ENCODE measurements at regions not wholly inside any gene's neighbourhood (a gene's known extent, or its start where the extent isn't known, plus 50 kb on each side); places are given as distances from the start of the nearest gene placed in this dataset.

- in situ Hi-C loops (cut with MboI; ENCODE audit: low sequenced_read_pairs, unreplicated experiment): no loop called here
Observed at GRCh38 chr6:166715065-166715464, 88.0 kb upstream of the RPS6KA2 start.

DNA sequence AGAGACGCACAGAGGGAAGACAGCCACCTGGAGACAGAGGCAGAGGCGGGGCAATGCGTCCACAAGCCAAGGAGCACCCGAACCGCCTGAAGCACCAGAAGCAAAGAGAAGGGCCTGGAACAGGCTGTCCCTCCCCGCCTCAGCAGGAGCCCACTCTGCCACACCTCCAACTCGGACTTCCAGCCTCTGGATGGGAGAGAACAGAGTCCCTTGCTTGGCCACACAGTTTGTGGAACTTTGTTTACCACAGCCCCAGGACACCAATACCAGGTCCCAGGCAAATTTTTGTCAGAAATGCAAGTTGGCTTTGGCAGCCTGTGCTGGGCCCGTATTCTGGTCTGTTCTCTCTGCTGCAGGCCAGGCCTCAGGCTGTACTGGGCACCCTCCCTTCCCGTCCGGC lies 87.5 kb upstream of the RPS6KA2 start:
- in situ Hi-C loops (cut with MboI; ENCODE audit: low sequenced_read_pairs, unreplicated experiment): no loop called here
- TF ChIP-seq, protein P1, sequence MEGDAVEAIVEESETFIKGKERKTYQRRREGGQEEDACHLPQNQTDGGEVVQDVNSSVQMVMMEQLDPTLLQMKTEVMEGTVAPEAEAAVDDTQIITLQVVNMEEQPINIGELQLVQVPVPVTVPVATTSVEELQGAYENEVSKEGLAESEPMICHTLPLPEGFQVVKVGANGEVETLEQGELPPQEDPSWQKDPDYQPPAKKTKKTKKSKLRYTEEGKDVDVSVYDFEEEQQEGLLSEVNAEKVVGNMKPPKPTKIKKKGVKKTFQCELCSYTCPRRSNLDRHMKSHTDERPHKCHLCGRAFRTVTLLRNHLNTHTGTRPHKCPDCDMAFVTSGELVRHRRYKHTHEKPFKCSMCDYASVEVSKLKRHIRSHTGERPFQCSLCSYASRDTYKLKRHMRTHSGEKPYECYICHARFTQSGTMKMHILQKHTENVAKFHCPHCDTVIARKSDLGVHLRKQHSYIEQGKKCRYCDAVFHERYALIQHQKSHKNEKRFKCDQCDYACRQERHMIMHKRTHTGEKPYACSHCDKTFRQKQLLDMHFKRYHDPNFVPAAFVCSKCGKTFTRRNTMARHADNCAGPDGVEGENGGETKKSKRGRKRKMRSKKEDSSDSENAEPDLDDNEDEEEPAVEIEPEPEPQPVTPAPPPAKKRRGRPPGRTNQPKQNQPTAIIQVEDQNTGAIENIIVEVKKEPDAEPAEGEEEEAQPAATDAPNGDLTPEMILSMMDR (IDR thresholded peaks at IDR 0.05; ENCODE audit: borderline replicate concordance, control extremely low read depth, extremely low read depth, insufficient read depth, missing control alignments): no peak
- DNase-seq (ENCODE audit: low spot score): no peak

More at GRCh38 chr6:166715065-166715464, 88.0 kb upstream of the RPS6KA2 start:
- TF ChIP-seq, protein P1 (IDR thresholded peaks at IDR 0.05; ENCODE audit: borderline replicate concordance, control extremely low read depth, extremely low read depth, insufficient read depth, missing control alignments): no peak
- no peak for DNase-seq (ENCODE audit: low spot score)

DNA sequence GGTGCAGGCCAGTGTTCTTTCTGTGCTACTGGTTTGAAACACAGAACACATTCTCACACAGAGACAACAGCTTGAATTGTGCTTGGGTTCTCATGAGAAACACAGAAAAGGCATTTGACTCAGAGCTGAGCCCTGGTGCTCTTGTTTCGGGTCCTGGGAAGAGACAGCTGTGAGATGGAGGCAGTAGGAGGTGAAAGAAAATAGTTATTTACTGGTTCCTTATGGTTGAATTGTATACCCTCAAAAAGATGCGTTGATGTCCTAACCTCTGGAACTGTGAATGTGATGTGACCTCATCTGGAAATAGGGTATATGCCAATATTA lies 87.1 kb upstream of the RPS6KA2 start:
- in situ Hi-C loops (cut with MboI; ENCODE audit: low sequenced_read_pairs, unreplicated experiment): no loop called here
- DNase-seq (ENCODE audit: low spot score): no peak
- TF ChIP-seq, protein P1 (IDR thresholded peaks at IDR 0.05; ENCODE audit: borderline replicate concordance, control extremely low read depth, extremely low read depth, insufficient read depth, missing control alignments): no peak

GRCh38 chr6:166713434-166714186 lies 86.6 kb upstream of the RPS6KA2 start:
- DNase-seq (ENCODE audit: low spot score): no peak
- in situ Hi-C loops (cut with MboI; ENCODE audit: low sequenced_read_pairs, unreplicated experiment): no loop called here
- TF ChIP-seq, protein P1 (IDR thresholded peaks at IDR 0.05; ENCODE audit: borderline replicate concordance, control extremely low read depth, extremely low read depth, insufficient read depth, missing control alignments): no peak

DNA sequence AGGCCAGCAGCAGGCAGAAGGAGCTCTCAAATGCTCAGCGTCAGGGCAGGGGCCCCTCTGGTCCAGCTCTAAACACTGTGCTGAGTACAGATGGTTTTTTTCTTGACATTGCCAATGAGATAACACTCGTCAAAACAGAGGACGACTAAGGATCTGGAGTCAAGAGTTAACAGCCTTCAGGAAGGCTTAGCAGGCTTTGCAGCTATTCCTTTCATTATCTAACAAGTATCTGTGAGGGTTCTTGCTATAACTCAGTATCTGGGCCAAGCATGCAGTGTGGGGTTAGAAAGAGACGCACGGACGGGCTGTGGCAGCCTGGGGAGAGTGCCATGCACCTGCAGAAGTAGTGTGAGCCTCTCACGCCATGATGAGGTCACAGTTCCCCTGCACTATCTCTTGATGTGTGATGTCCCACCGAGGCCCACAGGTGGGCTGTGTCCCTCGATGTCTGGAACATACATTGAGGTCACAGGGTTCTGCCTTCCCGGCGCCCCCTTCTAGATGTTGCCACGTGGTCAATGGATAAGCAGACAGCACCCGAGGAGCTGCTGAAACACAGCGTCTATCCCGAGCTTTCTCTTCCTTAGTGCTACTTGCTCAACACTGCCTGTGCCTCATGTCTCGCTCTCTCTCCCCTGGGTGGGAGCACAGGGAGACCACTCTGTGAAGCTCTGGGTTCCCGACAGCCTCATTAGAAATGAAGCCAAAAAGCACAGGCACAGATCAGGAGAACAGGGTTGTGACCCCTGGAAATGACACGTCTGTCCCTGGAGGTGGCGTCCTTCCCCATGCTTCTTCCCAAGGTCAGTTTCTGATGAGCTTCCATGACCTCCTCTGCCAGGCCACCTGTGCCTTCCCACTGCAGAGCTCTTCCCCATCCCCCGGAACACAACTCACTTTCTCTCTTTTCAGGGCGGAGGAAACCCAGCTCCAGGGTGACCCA lies 85.5 kb upstream of the RPS6KA2 start:
- no peak for DNase-seq (ENCODE audit: low spot score)
- TF ChIP-seq, protein P1 (IDR thresholded peaks at IDR 0.05; ENCODE audit: borderline replicate concordance, control extremely low read depth, extremely low read depth, insufficient read depth, missing control alignments): no peak
- in situ Hi-C loops (cut with MboI; ENCODE audit: low sequenced_read_pairs, unreplicated experiment): no loop called here

- TF ChIP-seq, protein P1 (IDR thresholded peaks at IDR 0.05; ENCODE audit: borderline replicate concordance, control extremely low read depth, extremely low read depth, insufficient read depth, missing control alignments): no peak
- in situ Hi-C loops (cut with MboI; ENCODE audit: low sequenced_read_pairs, unreplicated experiment): no loop called here
- no peak for DNase-seq (ENCODE audit: low spot score)
Observed at GRCh38 chr6:166710084-166710483, 83.0 kb upstream of the RPS6KA2 start.
